ENCODE measurements at regions not wholly inside any gene's neighbourhood (a gene's known extent, or its start where the extent isn't known, plus 50 kb on each side); places are given as distances from the start of the nearest gene placed in this dataset.

GRCh38 chr5:6915574-6915973, 202.3 kb downstream of the TENT4A start:
- DNase-seq (ENCODE audit: low read depth, low spot score), result no peak
- Histone ChIP-seq H3K9me3 (ENCODE audit: insufficient read depth, low read length) (no peaks in the 10 kb centered on the region), H3K36me3 (ENCODE audit: insufficient read depth, insufficient read length, low read length) (no peaks in the 10 kb centered on the region), H3K9ac (ENCODE audit: insufficient read length, low read depth) (no peak overlapping the region), H3K4me3 (ENCODE audit: insufficient read length, low read depth) (no peak overlapping the region), H3K27me3 (ENCODE audit: insufficient read depth, insufficient read length) (no peaks in the 10 kb centered on the region), H3K4me1 (ENCODE audit: insufficient read depth, insufficient read length) (no peaks in the 10 kb centered on the region)
- TF ChIP-seq ZNF274 (IDR thresholded peaks at IDR 0.05; ENCODE audit: low read depth, low read length) (no peak), SUZ12 (IDR thresholded peaks at IDR 0.05; ENCODE audit: extremely low read depth, insufficient read depth, insufficient read length) (no peak), YY1 (IDR thresholded peaks at IDR 0.05; ENCODE audit: insufficient read depth, insufficient read length) (no peak)

- no peaks in the 10 kb centered on the region for H3K4me1 ChIP-seq (ENCODE audit: insufficient read depth, insufficient read length)
- H3K4me3 ChIP-seq (ENCODE audit: insufficient read length, low read depth), result no peak overlapping the region
- no peaks in the 10 kb centered on the region for H3K9me3 ChIP-seq (ENCODE audit: insufficient read depth, low read length)
- H3K36me3 ChIP-seq (ENCODE audit: insufficient read depth, insufficient read length, low read length), result no peaks in the 10 kb centered on the region
- TF ChIP-seq ZNF274 (IDR thresholded peaks at IDR 0.05; ENCODE audit: low read depth, low read length) (no peak), SUZ12 (IDR thresholded peaks at IDR 0.05; ENCODE audit: extremely low read depth, insufficient read depth, insufficient read length) (no peak), YY1 (IDR thresholded peaks at IDR 0.05; ENCODE audit: insufficient read depth, insufficient read length) (no peak)
- DNase-seq (ENCODE audit: low read depth, low spot score), result no peak
- H3K27me3 ChIP-seq (ENCODE audit: insufficient read depth, insufficient read length), result no peaks in the 10 kb centered on the region
- no peak overlapping the region for H3K9ac ChIP-seq (ENCODE audit: insufficient read length, low read depth)
These were observed 205.0 kb downstream of the TENT4A start for GRCh38 chr5:6918255-6918654.

- no peak for TF ChIP-seq SUZ12 (IDR thresholded peaks at IDR 0.05; ENCODE audit: extremely low read depth, insufficient read depth, insufficient read length)
- no peak for TF ChIP-seq ZNF274 (IDR thresholded peaks at IDR 0.05; ENCODE audit: low read depth, low read length)
- TF ChIP-seq YY1 (IDR thresholded peaks at IDR 0.05; ENCODE audit: insufficient read depth, insufficient read length), result no peak
- no peak for DNase-seq (ENCODE audit: low read depth, low spot score)
These were observed 207.5 kb downstream of the TENT4A start for GRCh38 chr5:6920628-6921256.

GRCh38 chr5:6926491-6927038, 213.3 kb downstream of the TENT4A start:
- TF ChIP-seq YY1 (IDR thresholded peaks at IDR 0.05; ENCODE audit: insufficient read depth, insufficient read length) (no peak), SUZ12 (IDR thresholded peaks at IDR 0.05; ENCODE audit: extremely low read depth, insufficient read depth, insufficient read length) (no peak), ZNF274 (IDR thresholded peaks at IDR 0.05; ENCODE audit: low read depth, low read length) (no peak)
- DNase-seq (ENCODE audit: low read depth, low spot score), result no peak

More at GRCh38 chr5:6920628-6921256, 207.5 kb downstream of the TENT4A start:
- Histone ChIP-seq H3K4me3 (ENCODE audit: insufficient read length, low read depth) (no peak overlapping the region), H3K9me3 (ENCODE audit: insufficient read depth, low read length) (no peaks in the 10 kb centered on the region), H3K4me1 (ENCODE audit: insufficient read depth, insufficient read length) (no peaks in the 10 kb centered on the region), H3K9ac (ENCODE audit: insufficient read length, low read depth) (no peak overlapping the region), H3K27me3 (ENCODE audit: insufficient read depth, insufficient read length) (no peaks in the 10 kb centered on the region), H3K36me3 (ENCODE audit: insufficient read depth, insufficient read length, low read length) (no peaks in the 10 kb centered on the region)

GRCh38 chr5:6936031-6936430, 222.8 kb downstream of the TENT4A start:
- no peak overlapping the region for H3K9ac ChIP-seq (ENCODE audit: insufficient read length, low read depth)
- no peaks in the 10 kb centered on the region for H3K4me1 ChIP-seq (ENCODE audit: insufficient read depth, insufficient read length)
- no peak for TF ChIP-seq SUZ12 (IDR thresholded peaks at IDR 0.05; ENCODE audit: extremely low read depth, insufficient read depth, insufficient read length)
- TF ChIP-seq YY1 (IDR thresholded peaks at IDR 0.05; ENCODE audit: insufficient read depth, insufficient read length), result no peak
- no peak for TF ChIP-seq ZNF274 (IDR thresholded peaks at IDR 0.05; ENCODE audit: low read depth, low read length)
- no peaks in the 10 kb centered on the region for H3K36me3 ChIP-seq (ENCODE audit: insufficient read depth, insufficient read length, low read length)
- H3K9me3 ChIP-seq (ENCODE audit: insufficient read depth, low read length), result no peaks in the 10 kb centered on the region
- no peak for DNase-seq (ENCODE audit: low read depth, low spot score)
- no peak overlapping the region for H3K4me3 ChIP-seq (ENCODE audit: insufficient read length, low read depth)
- H3K27me3 ChIP-seq (ENCODE audit: insufficient read depth, insufficient read length), result no peaks in the 10 kb centered on the region

More at GRCh38 chr5:6926491-6927038, 213.3 kb downstream of the TENT4A start:
- no peak overlapping the region for H3K9ac ChIP-seq (ENCODE audit: insufficient read length, low read depth)
- no peaks in the 10 kb centered on the region for H3K36me3 ChIP-seq (ENCODE audit: insufficient read depth, insufficient read length, low read length)
- H3K27me3 ChIP-seq (ENCODE audit: insufficient read depth, insufficient read length), result no peaks in the 10 kb centered on the region
- H3K4me3 ChIP-seq (ENCODE audit: insufficient read length, low read depth), result no peak overlapping the region
- no peaks in the 10 kb centered on the region for H3K9me3 ChIP-seq (ENCODE audit: insufficient read depth, low read length)
- H3K4me1 ChIP-seq (ENCODE audit: insufficient read depth, insufficient read length), result no peaks in the 10 kb centered on the region

- no peaks in the 10 kb centered on the region for H3K27me3 ChIP-seq (ENCODE audit: insufficient read depth, insufficient read length)
- no peak for TF ChIP-seq ZNF274 (IDR thresholded peaks at IDR 0.05; ENCODE audit: low read depth, low read length)
- no peak for TF ChIP-seq SUZ12 (IDR thresholded peaks at IDR 0.05; ENCODE audit: extremely low read depth, insufficient read depth, insufficient read length)
- TF ChIP-seq YY1 (IDR thresholded peaks at IDR 0.05; ENCODE audit: insufficient read depth, insufficient read length), result no peak
- no peak for DNase-seq (ENCODE audit: low read depth, low spot score)
These were observed 224.4 kb downstream of the TENT4A start for GRCh38 chr5:6937677-6938076.

GRCh38 chr5:6941631-6942030, 228.4 kb downstream of the TENT4A start:
- no peaks in the 10 kb centered on the region for H3K9me3 ChIP-seq (ENCODE audit: insufficient read depth, low read length)
- DNase-seq (ENCODE audit: low read depth, low spot score), result no peak
- H3K4me3 ChIP-seq (ENCODE audit: insufficient read length, low read depth), result no peak overlapping the region
- TF ChIP-seq YY1 (IDR thresholded peaks at IDR 0.05; ENCODE audit: insufficient read depth, insufficient read length) (no peak), SUZ12 (IDR thresholded peaks at IDR 0.05; ENCODE audit: extremely low read depth, insufficient read depth, insufficient read length) (no peak)
- no peak overlapping the region for H3K9ac ChIP-seq (ENCODE audit: insufficient read length, low read depth)
- no peaks in the 10 kb centered on the region for H3K4me1 ChIP-seq (ENCODE audit: insufficient read depth, insufficient read length)
- H3K27me3 ChIP-seq (ENCODE audit: insufficient read depth, insufficient read length), result no peaks in the 10 kb centered on the region
- H3K36me3 ChIP-seq (ENCODE audit: insufficient read depth, insufficient read length, low read length), result no peaks in the 10 kb centered on the region

More at GRCh38 chr5:6937677-6938076, 224.4 kb downstream of the TENT4A start:
- Histone ChIP-seq H3K9me3 (ENCODE audit: insufficient read depth, low read length) (no peaks in the 10 kb centered on the region), H3K36me3 (ENCODE audit: insufficient read depth, insufficient read length, low read length) (no peaks in the 10 kb centered on the region), H3K4me3 (ENCODE audit: insufficient read length, low read depth) (no peak overlapping the region), H3K4me1 (ENCODE audit: insufficient read depth, insufficient read length) (no peaks in the 10 kb centered on the region), H3K9ac (ENCODE audit: insufficient read length, low read depth) (no peak overlapping the region)
